ENCODE measurements at regions not wholly inside any gene's neighbourhood (a gene's known extent, or its start where the extent isn't known, plus 50 kb on each side); places are given as distances from the start of the nearest gene placed in this dataset.
"Not testable (repeated sequence)": the region's sequence is repeated elsewhere in the genome, so short reads cannot be mapped to it uniquely, and the experiment has no call there.

- not testable (repeated sequence) for DNase-seq
These were observed 298.3 kb upstream of the MIS18BP1 start for GRCh38 chr14:45551240-45551820.

GRCh38 chr14:45531022-45531421, 278.0 kb upstream of the MIS18BP1 start:
- no peak for DNase-seq

- DNase-seq, result no peak
These were observed 273.9 kb upstream of the MIS18BP1 start for GRCh38 chr14:45526715-45527549.

GRCh38 chr14:45519766-45520165, 266.8 kb upstream of the MIS18BP1 start:
- no peak for DNase-seq

- DNase-seq, result no peak
These were observed 239.9 kb upstream of the MIS18BP1 start for GRCh38 chr14:45492876-45493275.

- DNase-seq, result no peak
These were observed 238.9 kb upstream of the MIS18BP1 start for GRCh38 chr14:45491914-45492313.

GRCh38 chr14:45486599-45486998, 233.6 kb upstream of the MIS18BP1 start:
- no peak for DNase-seq

- no peak for DNase-seq
These were observed 214.0 kb upstream of the MIS18BP1 start for GRCh38 chr14:45467023-45467422.

GRCh38 chr14:45434221-45434620, 181.2 kb upstream of the MIS18BP1 start:
- DNase-seq, result no peak

GRCh38 chr14:45426685-45427282, 173.8 kb upstream of the MIS18BP1 start:
- DNase-seq, result peak; percentile 9

- no peak for DNase-seq
These were observed 153.9 kb upstream of the MIS18BP1 start for GRCh38 chr14:45406942-45407341.

- DNase-seq, result no peak
These were observed 148.1 kb upstream of the MIS18BP1 start for GRCh38 chr14:45400950-45401640.

GRCh38 chr14:45400509-45400908, 147.5 kb upstream of the MIS18BP1 start:
- no peak for DNase-seq

- no peak for DNase-seq
These were observed 128.1 kb upstream of the MIS18BP1 start for GRCh38 chr14:45381091-45381490.

- DNase-seq, result no peak
These were observed 124.2 kb upstream of the MIS18BP1 start for GRCh38 chr14:45377166-45377565.

- no peak for DNase-seq
These were observed 120.9 kb upstream of the MIS18BP1 start for GRCh38 chr14:45373877-45374276.

GRCh38 chr14:45364565-45365156, 111.7 kb upstream of the MIS18BP1 start:
- DNase-seq, result no peak

GRCh38 chr14:45362505-45362904, 109.5 kb upstream of the MIS18BP1 start:
- no peak for DNase-seq

- no peak for DNase-seq
These were observed 108.7 kb upstream of the MIS18BP1 start for GRCh38 chr14:45361727-45362126.

- no peak for DNase-seq
These were observed 106.7 kb upstream of the MIS18BP1 start for GRCh38 chr14:45359746-45360145.

- no peak for DNase-seq
These were observed 79.5 kb upstream of the MIS18BP1 start for GRCh38 chr14:45332360-45332988.

GRCh38 chr14:45308745-45309397, 55.9 kb upstream of the MIS18BP1 start:
- no peak for DNase-seq

Measured in CD4-positive, alpha-beta T cell treated with Interleukin-10 for 1 hour (primary cell).